WTC11 (cell line): ENCODE measurements at regions not wholly inside any gene's neighbourhood (a gene's known extent, or its start where the extent isn't known, plus 50 kb on each side); places are given as distances from the start of the nearest gene placed in this dataset.

Experiments
- ATAC-seq: fragments of 200-7000 bp; cut with Tn5 transposase; 2 replicates; pipeline ENCODE4 v1.10.0; 2021; ENCODE audit warnings: mild to moderate bottlenecking, moderate library complexity
- CTCF ChIA-PET: fragments of 300-600 bp; sonication (Branson Sonifier 250); formaldehyde crosslinking; loops from one replicate; lab custom pipeline; 2021; ENCODE audit warnings: antibody characterized with exemption; lab: Charles Lee
- POLR2A ChIA-PET: fragments of 350-600 bp; sonication (Branson Sonifier 250); formaldehyde crosslinking; loops from one replicate; lab custom pipeline; 2021; ENCODE audit warnings: antibody characterized with exemption; lab: Charles Lee
- DNase-seq: peaks from one replicate; pipeline ENCODE4 v3.0.0; 2021; ENCODE audit warnings: low spot score
- H3K27ac Mint-ChIP-seq: 2 replicates; pipeline ENCODE4 v1.8.0; 2021; ENCODE audit warnings: mixed read lengths
- H3K27me3 Mint-ChIP-seq: 2 replicates; pipeline ENCODE4 v1.8.0; 2021; ENCODE audit warnings: low read depth, mild to moderate bottlenecking, moderate library complexity, mixed read lengths
- H3K36me3 Mint-ChIP-seq: 2 replicates; pipeline ENCODE4 v1.8.0; 2021; ENCODE audit warnings: mixed read lengths
- H3K4me1 Mint-ChIP-seq: 2 replicates; pipeline ENCODE4 v1.8.0; 2022; ENCODE audit warnings: mixed read lengths
- H3K4me3 Mint-ChIP-seq: 2 replicates; pipeline ENCODE4 v1.8.0; 2021; ENCODE audit warnings: mild to moderate bottlenecking, moderate library complexity, mixed read lengths
- H3K9me3 Mint-ChIP-seq: 2 replicates; pipeline ENCODE4 v1.8.0; 2021; ENCODE audit warnings: mixed read lengths
- AFF4 ChIP-seq: sonication (generic); formaldehyde crosslinking; IDR thresholded peaks from 2 replicates; pipeline ENCODE4 v1.8.1; 2023; ENCODE audit warnings: mild to moderate bottlenecking, missing genetic modification reagents, borderline replicate concordance
- ATF2 ChIP-seq: sonication (generic); formaldehyde crosslinking; IDR thresholded peaks from 2 replicates; pipeline ENCODE4 v1.8.1; 2022; ENCODE audit warnings: low read depth, missing genetic modification reagents, borderline replicate concordance
- ATF6 ChIP-seq: sonication (generic); formaldehyde crosslinking; IDR thresholded peaks from 2 replicates; pipeline ENCODE4 v1.8.1; 2023; ENCODE audit warnings: mild to moderate bottlenecking, missing genetic modification reagents
- ELF4 ChIP-seq: sonication (generic); formaldehyde crosslinking; IDR thresholded peaks from 2 replicates; pipeline ENCODE4 v1.8.1; 2022; ENCODE audit warnings: low read depth, mild to moderate bottlenecking, moderate library complexity, missing genetic modification reagents
- EMX1 ChIP-seq: fragments of 250-450 bp; sonication (Bioruptor Pico); IDR thresholded peaks from 2 replicates; pipeline ENCODE4 v1.8.0; 2021; ENCODE audit warnings: mild to moderate bottlenecking
- FOXP1 ChIP-seq: sonication (generic); formaldehyde crosslinking; IDR thresholded peaks from 2 replicates; pipeline ENCODE4 v1.8.0; 2022; ENCODE audit warnings: missing genetic modification reagents, mild to moderate bottlenecking, moderate library complexity, borderline replicate concordance
- GABPB1 ChIP-seq: sonication (generic); formaldehyde crosslinking; IDR thresholded peaks from 2 replicates; pipeline ENCODE4 v1.8.1; 2023; ENCODE audit warnings: mild to moderate bottlenecking, missing genetic modification reagents
- JUN ChIP-seq: sonication (generic); formaldehyde crosslinking; IDR thresholded peaks from 2 replicates; pipeline ENCODE4 v1.8.0; 2023; ENCODE audit warnings: mild to moderate bottlenecking, missing genetic modification reagents
- NFYB ChIP-seq: sonication (generic); formaldehyde crosslinking; conservative IDR thresholded peaks from 2 replicates; pipeline ENCODE4 v1.8.0; 2022; ENCODE audit warnings: low read depth, missing genetic modification reagents
- NR2C2 ChIP-seq: sonication (generic); formaldehyde crosslinking; IDR thresholded peaks from 2 replicates; pipeline ENCODE4 v1.8.0; 2022; ENCODE audit warnings: mild to moderate bottlenecking, missing genetic modification reagents
- STAT6 ChIP-seq: sonication (generic); formaldehyde crosslinking; conservative IDR thresholded peaks from 2 replicates; pipeline ENCODE4 v1.8.1; 2023; ENCODE audit warnings: mild to moderate bottlenecking, low read depth, missing genetic modification reagents, moderate library complexity
- USF2 ChIP-seq: sonication (generic); formaldehyde crosslinking; IDR thresholded peaks from 2 replicates; pipeline ENCODE4 v1.8.1; 2023; ENCODE audit warnings: mild to moderate bottlenecking, missing genetic modification reagents, moderate library complexity
- ZBTB21 ChIP-seq: sonication (generic); formaldehyde crosslinking; IDR thresholded peaks from 2 replicates; pipeline ENCODE4 v1.8.1; 2023; ENCODE audit warnings: mild to moderate bottlenecking, missing genetic modification reagents, borderline replicate concordance
- ZNF281 ChIP-seq: sonication (generic); formaldehyde crosslinking; IDR thresholded peaks from 2 replicates; pipeline ENCODE4 v1.8.0; 2023; ENCODE audit warnings: mild to moderate bottlenecking, missing genetic modification reagents
- ZNF396 ChIP-seq: fragments of 250-450 bp; sonication (Bioruptor Pico); IDR thresholded peaks from 2 replicates; pipeline ENCODE4 v1.8.0; 2021; ENCODE audit warnings: mild to moderate bottlenecking, moderate library complexity, borderline replicate concordance

GRCh38 chr1:181383695-181384094 lies 99.6 kb upstream of the CACNA1E start (continued):
- no peak for TF ChIP-seq AFF4 (CRISPR knock-in tag)
- no peak for TF ChIP-seq JUN (CRISPR knock-in tag)
- no peak for TF ChIP-seq NR2C2 (CRISPR knock-in tag)
- TF ChIP-seq FOXP1 (CRISPR knock-in tag), result no peak
- TF ChIP-seq GABPB1 (CRISPR knock-in tag), result no peak
- no peak for TF ChIP-seq STAT6 (CRISPR knock-in tag)
- TF ChIP-seq ATF6 (CRISPR knock-in tag), result no peak
- TF ChIP-seq ZBTB21 (CRISPR knock-in tag), result no peak
- TF ChIP-seq, all 79 proteins: peak for 0

GRCh38 chr1:181386340-181386739 lies 97.0 kb upstream of the CACNA1E start:
- POLR2A ChIA-PET, result no interaction called here
- ATAC-seq (no peak), DNase-seq (no peak)
- H3K36me3 Mint-ChIP-seq, result no peaks in the 10 kb centered on the region
- H3K9me3 Mint-ChIP-seq, result no peaks in the 10 kb centered on the region
- H3K27me3 Mint-ChIP-seq, result no peaks in the 10 kb centered on the region
- TF ChIP-seq ZNF396 (CRISPR knock-in tag), result no peak
- no peak for TF ChIP-seq NFYB (CRISPR knock-in tag)
- TF ChIP-seq ATF2 (CRISPR knock-in tag), result no peak
- no peak for TF ChIP-seq ZNF281
- TF ChIP-seq USF2 (CRISPR knock-in tag), result no peak
- TF ChIP-seq ELF4 (CRISPR knock-in tag), result no peak
- no peak for TF ChIP-seq EMX1 (CRISPR knock-in tag)
- CTCF ChIA-PET, result no interaction called here
- H3K4me1 Mint-ChIP-seq, result peaks cover 5% of the 10 kb centered on the region; the same call in 1 of the 2 replicates
- H3K27ac Mint-ChIP-seq, result no peak overlapping the region
- H3K4me3 Mint-ChIP-seq, result no peak overlapping the region
